A673 (cell line): ENCODE measurements at regions not wholly inside any gene's neighbourhood (a gene's known extent, or its start where the extent isn't known, plus 50 kb on each side); places are given as distances from the start of the nearest gene placed in this dataset.

Experiments used
- BruUV-seq: library from RNA; stranded (reverse); fragments of 400-500 nt; replicated peaks from 2 replicates; lab custom pipeline; 2021; lab: Mats Ljungman, UMichigan
- CTCF ChIA-PET: fragments of 300-600 bp; sonication (Branson Sonifier 250); formaldehyde crosslinking; loops from one replicate; lab custom pipeline; 2022; ENCODE audit warnings: antibody characterized with exemption; lab: Charles Lee
- POLR2A ChIA-PET: fragments of 300-600 bp; sonication (Branson Sonifier 250); formaldehyde crosslinking; loops from one replicate; lab custom pipeline; 2022; ENCODE audit warnings: antibody characterized with exemption; ENCODE audit not compliant: low non-redundant PET; lab: Charles Lee
- DNase-seq: peaks from one replicate; pipeline ENCODE4 v3.0.0-alpha.2; 2015; ENCODE audit warnings: low spot score
- H3K27ac ChIP-seq: fragments of 200-600 bp; sonication (generic); 2 replicates; pipeline ENCODE4 v1.5.1; 2016; ENCODE audit warnings: mixed run types, low read depth, mild to moderate bottlenecking, mixed read lengths, antibody characterized with exemption, low read length; ENCODE audit not compliant: poor library complexity, severe bottlenecking
- H3K27me3 ChIP-seq: fragments of 200-600 bp; sonication (generic); replicated peaks from 2 replicates; pipeline ENCODE4 v1.6.1; 2017; ENCODE audit warnings: mixed run types, low read depth, mild to moderate bottlenecking, mixed read lengths, antibody characterized with exemption, low read length; ENCODE audit not compliant: insufficient read depth, poor library complexity
- H3K36me3 ChIP-seq: fragments of 200-600 bp; sonication (generic); 2 replicates; pipeline ENCODE4 v1.6.1; 2016; ENCODE audit warnings: mixed run types, mild to moderate bottlenecking, mixed read lengths, antibody characterized with exemption, low read length; ENCODE audit not compliant: insufficient read depth, poor library complexity, severe bottlenecking
- H3K4me1 ChIP-seq: fragments of 200-600 bp; sonication (generic); 2 replicates; pipeline ENCODE4 v1.6.1; 2017; ENCODE audit warnings: mixed run types, mild to moderate bottlenecking, mixed read lengths, antibody characterized with exemption, low read length; ENCODE audit not compliant: insufficient read depth, poor library complexity, severe bottlenecking
- H3K4me3 ChIP-seq: fragments of 200-600 bp; sonication (generic); 2 replicates; pipeline ENCODE4 v1.5.1; 2016; ENCODE audit warnings: low read depth, mixed run types, mild to moderate bottlenecking, mixed read lengths, low read length; ENCODE audit not compliant: poor library complexity, severe bottlenecking
- H3K9me3 ChIP-seq: fragments of 200-600 bp; sonication (generic); 2 replicates; pipeline ENCODE4 v1.6.1; 2016; ENCODE audit warnings: mixed run types, low read depth, mild to moderate bottlenecking, mixed read lengths, antibody characterized with exemption, low read length; ENCODE audit not compliant: poor library complexity, severe bottlenecking
- EZH2 ChIP-seq: fragments of 200-600 bp; sonication (generic); IDR thresholded peaks from 2 replicates; pipeline ENCODE4 v1.6.1; 2017; ENCODE audit warnings: borderline replicate concordance, low read depth, mild to moderate bottlenecking, mixed read lengths, antibody characterized with exemption, low read length; ENCODE audit not compliant: poor library complexity, severe bottlenecking
- intact Hi-C: fragments of 100-400 bp; cut with micrococcal nuclease; formaldehyde crosslinking; loops from one replicate; pipeline ENCODE4 v1.10.0; 2022; ENCODE audit not compliant: unreplicated experiment
- TF ChIP-seq, protein P1 (sequence below): fragments of 300-800, 200-600 bp; sonication (generic); conservative IDR thresholded peaks from 2 replicates; pipeline ENCODE4 v1.5.1; 2017; ENCODE audit warnings: low read depth, mild to moderate bottlenecking, antibody characterized with exemption, low read length, moderate library complexity, mixed read lengths

GRCh38 chr18:39998317-39998716 lies 1956.7 kb upstream of the PIK3C3 start:
- BruUV-seq = no TSS peak
- TF ChIP-seq, protein P1, sequence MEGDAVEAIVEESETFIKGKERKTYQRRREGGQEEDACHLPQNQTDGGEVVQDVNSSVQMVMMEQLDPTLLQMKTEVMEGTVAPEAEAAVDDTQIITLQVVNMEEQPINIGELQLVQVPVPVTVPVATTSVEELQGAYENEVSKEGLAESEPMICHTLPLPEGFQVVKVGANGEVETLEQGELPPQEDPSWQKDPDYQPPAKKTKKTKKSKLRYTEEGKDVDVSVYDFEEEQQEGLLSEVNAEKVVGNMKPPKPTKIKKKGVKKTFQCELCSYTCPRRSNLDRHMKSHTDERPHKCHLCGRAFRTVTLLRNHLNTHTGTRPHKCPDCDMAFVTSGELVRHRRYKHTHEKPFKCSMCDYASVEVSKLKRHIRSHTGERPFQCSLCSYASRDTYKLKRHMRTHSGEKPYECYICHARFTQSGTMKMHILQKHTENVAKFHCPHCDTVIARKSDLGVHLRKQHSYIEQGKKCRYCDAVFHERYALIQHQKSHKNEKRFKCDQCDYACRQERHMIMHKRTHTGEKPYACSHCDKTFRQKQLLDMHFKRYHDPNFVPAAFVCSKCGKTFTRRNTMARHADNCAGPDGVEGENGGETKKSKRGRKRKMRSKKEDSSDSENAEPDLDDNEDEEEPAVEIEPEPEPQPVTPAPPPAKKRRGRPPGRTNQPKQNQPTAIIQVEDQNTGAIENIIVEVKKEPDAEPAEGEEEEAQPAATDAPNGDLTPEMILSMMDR = no peak
- TF ChIP-seq EZH2 = no peak
- no peak overlapping the region for H3K27ac ChIP-seq

DNA sequence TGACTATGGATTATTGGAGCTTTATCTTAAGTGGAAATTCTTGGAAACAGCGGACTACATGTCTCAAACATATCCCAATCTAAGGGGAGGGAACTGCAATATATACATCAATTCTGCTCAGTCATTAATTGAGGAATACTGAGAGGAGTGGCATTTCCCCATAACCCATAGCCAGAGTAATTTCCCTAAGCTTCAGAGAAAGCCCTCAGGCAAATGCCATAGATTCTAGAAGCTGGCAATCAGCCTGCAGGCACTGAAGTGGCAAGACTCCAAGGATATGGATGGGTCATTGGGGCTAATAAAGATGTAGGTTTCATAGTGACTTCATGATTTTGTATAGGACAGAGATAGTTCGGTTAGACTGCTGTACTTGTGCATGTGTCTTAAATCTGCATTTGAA lies 1960.5 kb upstream of the PIK3C3 start:
- CTCF ChIA-PET = no interaction called here
- no TSS peak for BruUV-seq
- Histone ChIP-seq H3K36me3 (no peaks in the 10 kb centered on the region), H3K4me1 (no peaks in the 10 kb centered on the region), H3K27ac (no peak overlapping the region), H3K27me3 (peaks cover 4% of the 10 kb centered on the region), H3K9me3 (no peaks in the 10 kb centered on the region), H3K4me3 (no peak overlapping the region)
- POLR2A ChIA-PET = no interaction called here
- no peak for DNase-seq
- TF ChIP-seq, protein P1 = no peak
- no peak for TF ChIP-seq EZH2
- intact Hi-C loops = no loop called here

More at GRCh38 chr18:39998317-39998716, 1956.7 kb upstream of the PIK3C3 start:
- no peaks in the 10 kb centered on the region for H3K27me3 ChIP-seq
- no peaks in the 10 kb centered on the region for H3K36me3 ChIP-seq
- intact Hi-C loops = no loop called here
- ChIA-PET CTCF (no interaction called here), POLR2A (no interaction called here)
- no peak overlapping the region for H3K4me3 ChIP-seq
- H3K4me1 ChIP-seq = no peaks in the 10 kb centered on the region
- no peak for DNase-seq
- H3K9me3 ChIP-seq = no peaks in the 10 kb centered on the region

GRCh38 chr18:39991696-39992265 lies 1963.3 kb upstream of the PIK3C3 start:
- BruUV-seq = no TSS peak
- ChIA-PET POLR2A (no interaction called here), CTCF (no interaction called here)
- Histone ChIP-seq H3K4me3 (no peak overlapping the region), H3K27ac (no peak overlapping the region), H3K36me3 (no peaks in the 10 kb centered on the region), H3K27me3 (peaks cover 4% of the 10 kb centered on the region), H3K4me1 (no peaks in the 10 kb centered on the region), H3K9me3 (no peaks in the 10 kb centered on the region)
- no peak for DNase-seq
- intact Hi-C loops = no loop called here
- TF ChIP-seq, protein P1 = no peak
- no peak for TF ChIP-seq EZH2
